ENCODE measurements at regions not wholly inside any gene's neighbourhood (a gene's known extent, or its start where the extent isn't known, plus 50 kb on each side); places are given as distances from the start of the nearest gene placed in this dataset.
"Not testable (repeated sequence)": the region's sequence is repeated elsewhere in the genome, so short reads cannot be mapped to it uniquely, and the experiment has no call there.

- H3K27ac ChIP-seq, result no peak overlapping the region
- TF ChIP-seq CTCF (IDR thresholded peaks at IDR 0.05), result no peak
- no peak for TF ChIP-seq ZFX (IDR thresholded peaks at IDR 0.05; ENCODE audit: borderline replicate concordance)
These were observed 929.6 kb upstream of the WWC1 start for GRCh38 chr5:167361795-167362194.

- TF ChIP-seq ZFX (IDR thresholded peaks at IDR 0.05; ENCODE audit: borderline replicate concordance), result no peak
- TF ChIP-seq CTCF (IDR thresholded peaks at IDR 0.05), result no peak
These were observed 928.4 kb upstream of the WWC1 start for GRCh38 chr5:167363065-167363464.

GRCh38 chr5:167375125-167375524 lies 916.3 kb upstream of the WWC1 start:
- no peak overlapping the region for H3K27ac ChIP-seq
- TF ChIP-seq ZFX (IDR thresholded peaks at IDR 0.05; ENCODE audit: borderline replicate concordance) (no peak), CTCF (IDR thresholded peaks at IDR 0.05) (no peak)

More at GRCh38 chr5:167363065-167363464, 928.4 kb upstream of the WWC1 start:
- H3K27ac ChIP-seq, result no peak overlapping the region

DNA sequence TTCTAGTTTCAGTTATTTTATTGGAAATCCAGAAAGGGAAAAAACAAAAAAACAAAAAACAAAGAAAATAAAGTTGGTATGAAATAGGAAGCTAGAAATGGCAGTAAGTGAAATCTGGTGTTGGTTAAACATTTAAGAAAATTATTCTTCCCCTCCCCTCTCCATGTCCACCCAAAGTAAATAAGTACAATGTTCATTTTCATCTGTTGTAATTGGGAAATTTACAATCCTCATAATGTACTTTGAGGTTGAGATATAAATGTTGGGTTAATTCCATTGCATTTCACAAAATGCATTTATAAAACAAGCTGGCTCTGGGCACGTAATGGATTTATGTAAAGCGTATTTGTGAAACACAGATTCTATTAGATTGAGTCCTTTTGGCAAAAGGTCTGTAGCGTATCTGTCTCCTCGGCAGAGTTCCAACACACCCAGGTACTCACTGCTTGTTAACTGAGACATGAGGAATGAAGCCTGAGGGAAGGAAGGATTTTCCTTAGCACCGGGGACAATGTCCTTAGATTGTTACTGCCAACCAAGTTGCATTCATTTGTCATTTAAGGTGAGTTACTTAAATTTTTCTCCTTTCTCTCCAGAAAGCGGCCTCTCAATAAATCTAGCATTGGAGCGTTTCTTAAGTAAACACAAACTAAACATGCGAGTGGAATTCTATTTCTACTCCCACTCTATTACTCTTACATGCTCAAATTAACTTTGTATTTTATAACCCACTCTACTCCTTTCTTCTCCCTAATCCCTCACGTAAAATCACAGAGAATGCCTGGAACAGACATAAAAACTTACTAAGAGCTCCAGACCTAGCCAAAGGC lies 912.3 kb upstream of the WWC1 start:
- peak overlapping the region; percentile 46 for H3K27ac ChIP-seq
- no peak for TF ChIP-seq ZFX (IDR thresholded peaks at IDR 0.05; ENCODE audit: borderline replicate concordance)
- TF ChIP-seq CTCF (IDR thresholded peaks at IDR 0.05), result no peak

DNA sequence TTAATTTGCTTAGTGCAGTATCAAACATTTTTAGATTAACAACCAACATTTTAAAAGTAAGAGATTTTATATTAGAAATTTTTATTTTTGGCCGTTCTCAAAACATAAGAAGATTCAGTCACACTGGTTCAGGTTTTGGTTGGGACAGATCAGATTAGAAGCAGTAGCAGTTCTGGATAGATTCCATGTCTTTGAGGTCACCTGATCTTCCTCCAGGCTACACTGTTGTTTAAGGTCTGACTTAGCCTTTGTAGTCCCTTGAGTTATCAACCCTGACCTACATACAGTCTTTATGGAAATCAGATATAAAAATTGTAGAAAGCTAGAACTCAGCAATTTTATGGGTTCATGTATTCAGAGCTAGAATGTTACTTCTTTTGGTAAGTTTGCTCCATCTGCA lies 910.0 kb upstream of the WWC1 start:
- TF ChIP-seq ZFX (IDR thresholded peaks at IDR 0.05; ENCODE audit: borderline replicate concordance) (no peak), CTCF (IDR thresholded peaks at IDR 0.05) (no peak)
- no peak overlapping the region for H3K27ac ChIP-seq

- H3K27ac ChIP-seq, result no peak overlapping the region
- TF ChIP-seq ZFX (IDR thresholded peaks at IDR 0.05; ENCODE audit: borderline replicate concordance) (no peak), CTCF (IDR thresholded peaks at IDR 0.05) (no peak)
These were observed 901.9 kb upstream of the WWC1 start for GRCh38 chr5:167389537-167389936.

GRCh38 chr5:167391286-167391685 lies 900.2 kb upstream of the WWC1 start:
- not testable (repeated sequence) for H3K27ac ChIP-seq

- TF ChIP-seq ZFX (IDR thresholded peaks at IDR 0.05; ENCODE audit: borderline replicate concordance) (no peak), CTCF (IDR thresholded peaks at IDR 0.05) (no peak)
- no peak overlapping the region for H3K27ac ChIP-seq
These were observed 899.2 kb upstream of the WWC1 start for GRCh38 chr5:167392240-167392639.
